SK-N-MC (cell line): ENCODE measurements at regions not wholly inside any gene's neighbourhood (a gene's known extent, or its start where the extent isn't known, plus 50 kb on each side); places are given as distances from the start of the nearest gene placed in this dataset.

Experiments used
- DNase-seq: peaks from one replicate; pipeline ENCODE4 v3.0.0-alpha.2; 2011; ENCODE audit warnings: low read depth, low spot score
- H3K27ac ChIP-seq: fragments of 200-600 bp; sonication (generic); 2 replicates; pipeline ENCODE4 v1.5.1; 2016; ENCODE audit warnings: mixed run types
- H3K36me3 ChIP-seq: fragments of 200-600 bp; sonication (generic); 2 replicates; pipeline ENCODE4 v1.6.1; 2017; ENCODE audit warnings: antibody characterized with exemption, low read length, mixed read lengths; ENCODE audit not compliant: insufficient read depth
- H3K4me3 ChIP-seq: fragments of 200-600 bp; sonication (generic); 2 replicates; pipeline ENCODE4 v1.5.1; 2016
- H3K9ac ChIP-seq: fragments of 200-600 bp; sonication (generic); 2 replicates; pipeline ENCODE4 v1.8.0; 2017; ENCODE audit warnings: mixed run types, mixed read lengths; ENCODE audit not compliant: insufficient read length
- H3K9me3 ChIP-seq: fragments of 200-600 bp; sonication (generic); 2 replicates; pipeline ENCODE4 v1.6.1; 2017; ENCODE audit warnings: low read depth, mild to moderate bottlenecking, antibody characterized with exemption, low read length, moderate library complexity, mixed read lengths
- EZH2 ChIP-seq: fragments of 200-600 bp; sonication (generic); IDR thresholded peaks from one replicate; pipeline ENCODE4 v1.6.1; 2017; ENCODE audit warnings: antibody characterized with exemption
- FOXP2 ChIP-seq: optimal IDR thresholded peaks from 2 replicates; pipeline ENCODE3; 2011; ENCODE audit warnings: mild to moderate bottlenecking, moderate library complexity; ENCODE audit not compliant: insufficient read depth; ENCODE audit errors: extremely low read length, control extremely low read depth
- POLR2AphosphoS5 ChIP-seq: IDR thresholded peaks from 2 replicates; pipeline ENCODE4 v1.6.1; 2012; ENCODE audit warnings: mild to moderate bottlenecking, low read depth, low read length, borderline replicate concordance

- Histone ChIP-seq H3K4me3 (peak overlapping the region; percentile 66), H3K36me3 (no peaks in the 10 kb centered on the region), H3K9ac (no peak overlapping the region), H3K27ac (peak overlapping the region; percentile 86), H3K9me3 (no peaks in the 10 kb centered on the region)
- DNase-seq: no peak
- TF ChIP-seq POLR2AphosphoS5 (no peak), FOXP2 (peak; percentile 93)
Measured at GRCh38 chr14:97626088-97626487, 828.9 kb downstream of the VRK1 start.

DNA sequence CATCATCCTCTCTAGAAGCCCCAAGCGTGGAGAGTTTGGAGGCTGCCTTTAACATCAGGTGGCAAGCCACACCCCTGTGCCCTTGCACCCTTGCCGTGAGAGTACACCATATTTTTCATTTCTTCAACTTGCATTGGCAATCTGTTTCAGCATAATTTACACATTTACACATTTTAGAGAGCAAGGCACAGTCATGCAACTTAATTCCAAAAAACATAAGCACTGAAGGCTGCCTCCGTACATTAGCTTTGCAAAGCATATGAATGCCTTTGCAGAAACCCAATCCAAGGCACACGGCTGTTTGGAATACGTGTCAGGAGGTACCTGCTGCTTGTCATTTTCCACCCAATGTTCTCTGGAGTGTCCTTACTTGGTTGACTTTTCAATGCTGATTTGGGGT is 833.1 kb downstream of the VRK1 start:
- Histone ChIP-seq H3K9me3 (no peaks in the 10 kb centered on the region), H3K4me3 (no peak overlapping the region), H3K36me3 (no peaks in the 10 kb centered on the region), H3K9ac (no peak overlapping the region), H3K27ac (no peak overlapping the region)
- TF ChIP-seq FOXP2 (no peak), EZH2 (no peak), POLR2AphosphoS5 (no peak)
- no peak for DNase-seq

- H3K27ac ChIP-seq: peak overlapping the region; percentile 97
- H3K4me3 ChIP-seq: peak overlapping the region; percentile 74
- TF ChIP-seq FOXP2: no peak
- no peak for TF ChIP-seq EZH2
- no peak for TF ChIP-seq POLR2AphosphoS5
- no peaks in the 10 kb centered on the region for H3K9me3 ChIP-seq
- no peak for DNase-seq
- H3K36me3 ChIP-seq: no peaks in the 10 kb centered on the region
- no peak overlapping the region for H3K9ac ChIP-seq
Measured at GRCh38 chr14:97633131-97633738, 836.1 kb downstream of the VRK1 start.

GRCh38 chr14:97634751-97635150 is 837.6 kb downstream of the VRK1 start:
- Histone ChIP-seq H3K4me3 (peak overlapping the region; percentile 74), H3K27ac (peak overlapping the region; percentile 97), H3K36me3 (no peaks in the 10 kb centered on the region), H3K9me3 (no peaks in the 10 kb centered on the region), H3K9ac (peak overlapping the region; percentile 81)
- no peak for DNase-seq
- no peak for TF ChIP-seq EZH2
- TF ChIP-seq FOXP2: no peak
- 0 out of 2 replicates have a peak, but pooled peaks have one; percentile 6 for TF ChIP-seq POLR2AphosphoS5

DNA sequence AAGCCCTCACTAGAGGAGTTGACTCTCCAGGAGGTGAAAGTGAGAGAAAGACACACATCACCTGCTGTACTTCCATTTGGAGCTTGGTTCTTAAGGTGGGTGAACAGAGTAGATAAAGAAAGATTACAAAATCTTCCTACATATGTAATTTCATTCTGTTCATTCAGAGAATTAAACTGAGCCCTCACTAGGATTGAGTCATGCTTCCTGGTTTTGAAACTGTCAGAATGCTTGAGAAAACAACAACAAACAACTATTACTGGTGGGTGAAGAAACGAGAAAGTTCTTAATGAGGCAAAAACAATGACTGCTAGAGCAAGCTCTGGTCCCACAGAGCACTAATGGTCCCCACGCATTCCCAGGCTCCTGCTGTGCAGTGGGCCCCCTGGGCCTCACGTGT is 841.7 kb downstream of the VRK1 start:
- Histone ChIP-seq H3K4me3 (peak overlapping the region; percentile 54), H3K9me3 (peaks cover 1% of the 10 kb centered on the region; the same call in 1 of the 2 replicates), H3K9ac (peak overlapping the region; percentile 41), H3K27ac (peak overlapping the region; percentile 97), H3K36me3 (no peaks in the 10 kb centered on the region)
- no peak for TF ChIP-seq FOXP2
- DNase-seq: no peak

DNA sequence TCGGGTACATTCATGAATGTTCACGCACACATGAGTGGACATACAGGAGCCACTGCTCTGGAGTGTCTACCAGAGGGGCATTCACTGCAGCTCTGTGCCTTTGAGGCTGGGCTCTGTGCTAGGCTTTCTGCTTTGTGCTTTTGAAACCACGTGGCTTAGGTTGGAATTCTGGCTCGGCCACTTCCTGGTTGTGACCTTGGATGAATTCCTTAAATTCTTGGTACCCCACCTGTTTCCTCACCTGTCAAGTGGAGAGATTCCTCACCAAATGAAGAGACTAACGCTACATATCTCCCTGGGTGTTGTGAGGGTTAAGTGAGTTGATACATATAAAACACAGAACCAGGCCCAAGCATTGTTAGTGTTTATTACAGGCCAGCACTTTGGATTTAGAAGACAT is 842.8 kb downstream of the VRK1 start:
- H3K4me3 ChIP-seq: no peak overlapping the region
- H3K9me3 ChIP-seq: peaks cover 2% of the 10 kb centered on the region; the same call in 1 of the 2 replicates
- DNase-seq: no peak
- no peak overlapping the region for H3K9ac ChIP-seq
- no peak for TF ChIP-seq POLR2AphosphoS5
- TF ChIP-seq EZH2: no peak
- no peak for TF ChIP-seq FOXP2
- no peak overlapping the region for H3K27ac ChIP-seq
- no peaks in the 10 kb centered on the region for H3K36me3 ChIP-seq

DNA sequence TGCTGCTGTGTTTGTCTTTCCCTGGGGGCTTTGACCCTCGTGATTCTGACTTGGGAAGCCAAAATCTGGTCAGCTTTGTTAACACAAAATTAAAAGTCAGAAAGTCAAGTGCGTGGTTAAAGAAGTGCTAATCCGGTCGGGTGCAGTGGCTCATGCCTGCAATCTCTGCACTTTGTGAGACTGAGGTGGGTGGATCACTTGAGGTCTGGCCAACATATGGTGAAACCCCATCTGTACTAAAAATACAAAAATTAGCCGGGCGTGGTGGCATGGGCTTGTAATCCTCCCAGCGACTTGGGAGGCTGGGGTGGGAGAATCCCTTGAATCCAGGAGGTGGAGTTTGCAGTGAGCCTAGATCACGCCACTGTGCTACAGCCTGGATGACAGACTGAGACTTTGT is 844.6 kb downstream of the VRK1 start:
- Histone ChIP-seq H3K27ac (no peak overlapping the region), H3K9ac (no peak overlapping the region), H3K9me3 (peaks cover 2% of the 10 kb centered on the region; the same call in 1 of the 2 replicates), H3K4me3 (no peak overlapping the region), H3K36me3 (no peaks in the 10 kb centered on the region)
- no peak for TF ChIP-seq FOXP2
- no peak for TF ChIP-seq EZH2
- no peak for TF ChIP-seq POLR2AphosphoS5
- DNase-seq: no peak

DNA sequence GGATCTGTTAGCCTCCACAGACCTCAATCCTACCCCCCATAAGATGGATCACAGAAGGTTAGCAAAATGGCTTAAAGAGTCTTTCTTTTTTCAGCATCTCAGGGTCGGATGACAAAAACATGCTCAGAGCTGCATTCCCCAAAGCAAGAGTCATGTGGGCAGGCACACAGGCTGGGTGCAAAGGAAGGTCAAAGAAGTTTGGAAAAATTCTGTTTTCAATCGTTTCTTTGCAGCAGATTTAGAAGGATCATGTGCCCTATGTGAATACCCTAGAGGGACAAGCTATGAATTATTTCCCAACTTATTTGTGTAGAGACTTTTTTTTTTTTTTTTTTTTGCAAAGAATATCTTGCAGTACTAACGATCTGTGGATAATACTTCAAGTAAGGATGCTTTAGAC is 845.4 kb downstream of the VRK1 start:
- H3K36me3 ChIP-seq: no peaks in the 10 kb centered on the region
- H3K9ac ChIP-seq: no peak overlapping the region
- no peak for DNase-seq
- H3K4me3 ChIP-seq: no peak overlapping the region
- no peak overlapping the region for H3K27ac ChIP-seq
- H3K9me3 ChIP-seq: peaks cover 2% of the 10 kb centered on the region; the same call in 1 of the 2 replicates
- TF ChIP-seq FOXP2 (no peak), POLR2AphosphoS5 (no peak), EZH2 (no peak)

- H3K9me3 ChIP-seq: peaks cover 2% of the 10 kb centered on the region; the same call in 1 of the 2 replicates
- DNase-seq: no peak
- no peaks in the 10 kb centered on the region for H3K36me3 ChIP-seq
- H3K4me3 ChIP-seq: no peak overlapping the region
- TF ChIP-seq POLR2AphosphoS5: no peak
- TF ChIP-seq FOXP2: no peak
- TF ChIP-seq EZH2: no peak
- H3K9ac ChIP-seq: no peak overlapping the region
- no peak overlapping the region for H3K27ac ChIP-seq
Measured at GRCh38 chr14:97644365-97644764, 847.2 kb downstream of the VRK1 start.
